GM19372 (cell line): ENCODE measurements at regions not wholly inside any gene's neighbourhood (a gene's known extent, or its start where the extent isn't known, plus 50 kb on each side); places are given as distances from the start of the nearest gene placed in this dataset.
"Not testable (repeated sequence)": the region's sequence is repeated elsewhere in the genome, so short reads cannot be mapped to it uniquely, and the experiment has no call there.

Experiments
- ATAC-seq: cut with Tn5 transposase; IDR thresholded peaks from one replicate; pipeline ENCODE4 v1.9.1; 2021; ENCODE audit warnings: mild to moderate bottlenecking, low read depth, moderate library complexity; ENCODE audit not compliant: unreplicated experiment

- no peak for ATAC-seq
Measured at GRCh38 chr16:88128556-88128955, 177.3 kb downstream of the BANP start.

- ATAC-seq: not testable (repeated sequence)
Measured at GRCh38 chr16:88129133-88129532, 177.9 kb downstream of the BANP start.

GRCh38 chr16:88130016-88130415 lies 178.8 kb downstream of the BANP start:
- no peak for ATAC-seq

- ATAC-seq: no peak
Measured at GRCh38 chr16:88130681-88131080, 179.4 kb downstream of the BANP start.

- no peak for ATAC-seq
Measured at GRCh38 chr16:88131256-88131655, 180.0 kb downstream of the BANP start.

- ATAC-seq: no peak
Measured at GRCh38 chr16:88131966-88132365, 180.7 kb downstream of the BANP start.

- ATAC-seq: no peak
Measured at GRCh38 chr16:88132836-88133506, 181.7 kb downstream of the BANP start.

GRCh38 chr16:88133507-88133843 lies 182.2 kb downstream of the BANP start:
- no peak for ATAC-seq

GRCh38 chr16:88134172-88134898 lies 183.1 kb downstream of the BANP start:
- not testable (repeated sequence) for ATAC-seq

- not testable (repeated sequence) for ATAC-seq
Measured at GRCh38 chr16:88134899-88135682, 183.9 kb downstream of the BANP start.

- not testable (repeated sequence) for ATAC-seq
Measured at GRCh38 chr16:88136211-88136713, 185.0 kb downstream of the BANP start.

- ATAC-seq: not testable (repeated sequence)
Measured at GRCh38 chr16:88136939-88137338, 185.7 kb downstream of the BANP start.

GRCh38 chr16:88139141-88139540 lies 187.9 kb downstream of the BANP start:
- not testable (repeated sequence) for ATAC-seq

GRCh38 chr16:88140195-88140594 lies 189.0 kb downstream of the BANP start:
- ATAC-seq: not testable (repeated sequence)

- no peak for ATAC-seq
Measured at GRCh38 chr16:88141580-88141979, 190.3 kb downstream of the BANP start.

GRCh38 chr16:88142056-88142935 lies 191.1 kb downstream of the BANP start:
- ATAC-seq: not testable (repeated sequence)

- ATAC-seq: not testable (repeated sequence)
Measured at GRCh38 chr16:88143122-88144027, 192.1 kb downstream of the BANP start.

GRCh38 chr16:88144028-88144511 lies 192.8 kb downstream of the BANP start:
- no peak for ATAC-seq

GRCh38 chr16:88145376-88145775 lies 194.1 kb downstream of the BANP start:
- ATAC-seq: not testable (repeated sequence)
